NCI-H2196 treated with DMSO at 0.1 percent for 48 hours (cell line): ENCODE measurements at regions not wholly inside any gene's neighbourhood (a gene's known extent, or its start where the extent isn't known, plus 50 kb on each side); places are given as distances from the start of the nearest gene placed in this dataset.

Experiments used
- DNase-seq: peaks from one replicate; lab custom pipeline; 2025; ENCODE audit not compliant: unreplicated experiment; lab: John Stamatoyannopoulos, UW

DNA sequence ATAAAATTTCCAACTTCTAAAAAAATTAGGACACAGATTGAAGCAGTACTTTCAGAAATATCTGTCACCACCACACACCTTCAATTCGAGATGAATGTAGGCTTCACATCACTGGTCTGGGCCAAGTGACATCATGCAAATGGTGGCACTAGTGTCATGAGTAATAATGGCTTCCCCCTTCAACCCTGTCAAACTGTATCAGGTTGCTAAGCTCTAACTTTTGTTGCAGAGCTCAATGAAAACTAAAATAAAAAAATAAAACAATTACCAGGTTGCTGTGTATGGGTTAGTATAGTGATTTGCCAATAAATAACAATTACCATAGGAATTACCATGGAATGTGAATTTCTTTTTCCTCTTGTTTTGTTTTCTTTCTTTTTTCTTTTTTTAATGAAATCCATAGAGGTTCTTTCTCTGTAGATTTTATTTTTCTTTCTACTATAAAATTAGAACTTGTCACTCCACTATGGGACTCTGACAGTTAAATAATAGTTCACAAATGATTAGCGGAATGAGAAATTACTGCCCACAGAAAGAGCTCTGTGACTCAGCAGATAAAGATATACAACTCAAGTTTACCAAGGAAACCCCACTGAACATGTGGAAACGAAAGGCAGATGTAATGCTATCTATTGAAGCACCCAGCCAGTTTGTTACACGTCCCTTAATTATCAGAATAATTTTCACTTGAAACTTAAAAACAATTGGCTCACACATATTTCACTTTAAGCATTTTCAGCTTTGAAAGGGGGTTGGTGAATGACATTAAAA is 783.8 kb upstream of the WWC1 start:
- no peak for DNase-seq

- no peak for DNase-seq
Measured at GRCh38 chr5:167509076-167509475, 782.4 kb upstream of the WWC1 start.

GRCh38 chr5:167511276-167511675 is 780.2 kb upstream of the WWC1 start:
- no peak for DNase-seq

DNA sequence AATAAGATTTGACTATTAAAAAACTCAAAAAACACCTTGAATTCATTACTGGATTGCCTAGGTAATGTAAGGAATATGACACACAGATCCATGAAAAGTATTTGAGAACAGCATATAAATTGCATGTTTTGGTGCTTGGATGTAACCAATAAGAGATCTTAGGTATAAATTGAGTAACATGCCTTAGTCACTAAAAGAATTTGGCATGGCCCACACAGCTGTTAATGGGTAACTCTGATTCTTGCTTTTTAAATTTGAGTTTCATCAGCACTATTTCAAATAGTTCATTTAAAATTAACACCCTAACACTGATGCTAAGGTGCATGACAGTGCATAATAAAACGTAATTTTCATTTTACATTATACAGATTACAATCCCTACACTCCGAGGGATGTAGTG is 779.3 kb upstream of the WWC1 start:
- no peak for DNase-seq

DNA sequence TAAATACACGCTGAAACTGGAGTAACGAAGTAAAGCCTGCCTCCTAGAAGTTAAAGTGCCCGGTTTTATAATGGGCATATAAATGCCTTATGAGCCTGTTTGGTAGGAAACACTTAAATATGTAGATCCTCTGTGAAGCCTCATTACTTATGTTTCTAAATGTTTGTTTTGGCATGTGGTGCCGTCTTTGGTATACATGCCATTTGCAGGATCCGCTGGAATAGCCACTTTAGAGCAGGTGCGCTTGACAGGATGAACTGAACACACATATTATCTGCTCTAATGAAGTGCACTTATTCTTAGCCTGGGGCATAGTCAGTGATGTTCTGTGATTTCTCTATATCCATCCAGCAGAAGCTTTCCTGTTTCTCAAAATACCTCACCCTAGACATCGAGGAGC is 778.1 kb upstream of the WWC1 start:
- no peak for DNase-seq

GRCh38 chr5:167514461-167514860 is 777.0 kb upstream of the WWC1 start:
- DNase-seq, result no peak

GRCh38 chr5:167525004-167525403 is 766.4 kb upstream of the WWC1 start:
- DNase-seq, result no peak

DNA sequence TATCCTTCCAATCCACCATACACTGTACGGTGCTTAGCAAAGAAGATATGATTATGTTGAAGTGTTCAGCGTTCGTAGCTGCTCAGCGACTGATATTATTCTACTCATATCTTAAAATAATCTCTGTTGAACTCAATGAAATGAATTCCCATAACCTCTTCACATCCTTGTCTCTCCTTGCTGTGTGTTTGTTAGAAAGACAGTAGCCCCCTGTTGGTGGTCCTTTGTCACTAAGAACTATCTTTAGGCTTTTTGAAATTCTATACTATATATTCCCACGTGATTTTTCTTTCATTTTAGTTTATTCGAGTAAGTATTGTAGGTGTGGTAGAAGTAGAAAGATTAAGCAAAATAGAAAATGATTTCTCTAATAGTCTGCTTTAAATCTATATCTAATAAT is 762.8 kb upstream of the WWC1 start:
- no peak for DNase-seq

GRCh38 chr5:167530548-167530947 is 760.9 kb upstream of the WWC1 start:
- DNase-seq, result no peak

GRCh38 chr5:167533814-167534795 is 757.3 kb upstream of the WWC1 start:
- no peak for DNase-seq

- no peak for DNase-seq
Measured at GRCh38 chr5:167539747-167540146, 751.7 kb upstream of the WWC1 start.

GRCh38 chr5:167546270-167546669 is 745.2 kb upstream of the WWC1 start:
- DNase-seq, result no peak

GRCh38 chr5:167552356-167552755 is 739.1 kb upstream of the WWC1 start:
- no peak for DNase-seq

- no peak for DNase-seq
Measured at GRCh38 chr5:167553511-167553910, 737.9 kb upstream of the WWC1 start.

DNA sequence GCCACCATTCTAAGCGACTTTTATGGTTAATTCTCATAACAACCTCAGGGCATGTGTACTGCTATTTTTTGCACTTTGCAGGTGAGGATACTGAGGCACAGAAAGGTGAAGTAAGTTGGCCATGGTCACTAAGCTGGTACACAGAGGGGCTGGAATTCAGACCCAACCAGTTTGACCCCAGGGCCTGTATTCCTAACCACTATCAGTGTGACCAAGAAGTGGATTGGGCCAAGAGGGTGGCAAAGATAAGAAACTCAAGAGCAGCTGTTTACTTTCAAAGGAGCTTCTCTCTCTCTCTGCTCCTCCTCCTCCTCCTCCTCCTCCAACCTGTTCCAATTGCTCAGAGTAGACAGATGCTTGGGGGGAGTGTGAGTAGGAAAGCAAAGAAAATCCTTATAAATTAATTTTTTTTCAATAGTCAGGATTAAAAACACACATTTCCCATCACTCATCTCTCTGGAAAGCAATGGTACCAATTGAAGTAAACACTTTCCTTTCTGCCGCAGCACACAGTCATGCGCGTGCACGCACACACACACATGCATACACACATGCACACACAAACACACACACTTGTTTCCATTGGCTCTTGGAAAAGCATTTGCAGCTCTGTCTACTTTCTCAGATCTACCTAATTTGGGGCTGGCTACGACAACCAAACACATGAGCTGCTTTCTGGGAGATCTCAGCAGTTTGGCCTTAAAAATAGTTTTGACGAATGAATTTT is 736.7 kb upstream of the WWC1 start:
- DNase-seq, result no peak

GRCh38 chr5:167555565-167556166 is 735.8 kb upstream of the WWC1 start:
- no peak for DNase-seq

GRCh38 chr5:167557359-167557758 is 734.1 kb upstream of the WWC1 start:
- DNase-seq, result no peak

- DNase-seq, result no peak
Measured at GRCh38 chr5:167561796-167562195, 729.6 kb upstream of the WWC1 start.

DNA sequence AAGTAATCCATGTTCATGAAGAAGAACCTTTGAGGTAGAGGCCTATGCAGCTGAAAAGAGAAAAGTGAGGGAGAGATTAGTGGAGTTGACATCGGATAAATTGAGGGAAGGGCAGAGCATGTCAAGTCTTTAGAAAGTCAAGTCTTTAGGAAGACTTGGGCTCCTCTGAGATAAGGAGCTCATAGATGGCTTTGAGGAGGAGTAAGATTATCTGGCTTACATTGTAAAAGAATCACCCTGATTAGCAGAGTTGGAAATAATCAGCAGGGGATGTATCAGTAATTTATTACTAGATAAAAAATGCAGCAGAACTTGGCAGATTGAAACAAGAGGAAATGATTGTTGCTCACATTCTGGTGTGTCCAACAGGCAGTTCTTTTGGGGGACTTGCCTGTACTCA is 727.2 kb upstream of the WWC1 start:
- DNase-seq, result no peak

GRCh38 chr5:167565189-167565954 is 726.1 kb upstream of the WWC1 start:
- no peak for DNase-seq
